Right atrium auricular region (tissue), 2 donors: ENCODE measurements at regions not wholly inside any gene's neighbourhood (a gene's known extent, or its start where the extent isn't known, plus 50 kb on each side); places are given as distances from the start of the nearest gene placed in this dataset.

Experiments
- DNase-seq: peaks from one replicate; pipeline ENCODE4 v3.0.0-alpha.2; 2019; ENCODE audit warnings: low spot score
- H3K27ac ChIP-seq, 2 donors: fragments of 200-600 bp; sonication (generic); 1 replicate in 1 of 2; 2 replicates in 1 of 2; pipeline ENCODE4 v1.5.1; 2016 to 2019
- H3K27me3 ChIP-seq, 2 donors: fragments of 200-600 bp; sonication (generic); one replicate each; pipeline versions ENCODE4 v1.5.1 to v1.6.0; 2017 to 2019
- H3K36me3 ChIP-seq: fragments of 200-600 bp; sonication (generic); one replicate; pipeline ENCODE4 v1.5.1; 2016
- H3K4me1 ChIP-seq, 2 donors: fragments of 200-600 bp; sonication (generic); one replicate each; pipeline versions ENCODE4 v1.5.1 to v1.6.0; 2017 to 2019
- H3K4me3 ChIP-seq, 2 donors: fragments of 200-600 bp; sonication (generic); 1 replicate in 1 of 2; 2 replicates in 1 of 2; pipeline ENCODE4 v1.5.1; 2017 to 2019; ENCODE audit warnings: mild to moderate bottlenecking in 1 of 2, moderate library complexity in 1 of 2
- H3K9me3 ChIP-seq, 2 donors: fragments of 200-600 bp; sonication (generic); one replicate each; pipeline ENCODE4 v1.5.1; 2019
- TF ChIP-seq, protein P1 (sequence below), 2 donors: fragments of 200-600 bp; sonication (generic); IDR thresholded peaks; one replicate each; pipeline ENCODE4 v1.5.1; 2019; ENCODE audit warnings: antibody characterized with exemption in 2 of 2

DNA sequence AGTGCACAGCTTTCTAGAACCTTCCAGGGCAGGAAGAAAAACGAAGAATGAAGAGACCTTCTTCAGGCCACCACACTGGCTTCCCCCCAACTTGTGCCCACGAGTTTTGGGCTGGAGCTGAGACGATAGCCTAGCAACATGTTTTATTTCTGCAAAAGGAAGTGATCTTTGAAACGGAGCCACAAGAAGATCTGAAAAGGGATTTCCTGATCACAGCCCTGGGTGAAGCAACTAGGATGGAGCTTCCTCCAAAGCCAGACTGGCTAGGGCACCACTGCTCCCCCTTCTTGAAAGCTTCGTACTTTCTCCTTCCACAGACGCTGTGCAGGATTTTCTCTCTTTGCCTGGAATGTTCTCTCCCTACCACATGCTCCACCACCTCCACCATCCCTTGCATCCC lies 418.3 kb downstream of the MED13L start:
- H3K27me3 ChIP-seq, result no peaks in the 10 kb centered on the region
- no peaks in the 10 kb centered on the region for H3K9me3 ChIP-seq
- TF ChIP-seq, protein P1, sequence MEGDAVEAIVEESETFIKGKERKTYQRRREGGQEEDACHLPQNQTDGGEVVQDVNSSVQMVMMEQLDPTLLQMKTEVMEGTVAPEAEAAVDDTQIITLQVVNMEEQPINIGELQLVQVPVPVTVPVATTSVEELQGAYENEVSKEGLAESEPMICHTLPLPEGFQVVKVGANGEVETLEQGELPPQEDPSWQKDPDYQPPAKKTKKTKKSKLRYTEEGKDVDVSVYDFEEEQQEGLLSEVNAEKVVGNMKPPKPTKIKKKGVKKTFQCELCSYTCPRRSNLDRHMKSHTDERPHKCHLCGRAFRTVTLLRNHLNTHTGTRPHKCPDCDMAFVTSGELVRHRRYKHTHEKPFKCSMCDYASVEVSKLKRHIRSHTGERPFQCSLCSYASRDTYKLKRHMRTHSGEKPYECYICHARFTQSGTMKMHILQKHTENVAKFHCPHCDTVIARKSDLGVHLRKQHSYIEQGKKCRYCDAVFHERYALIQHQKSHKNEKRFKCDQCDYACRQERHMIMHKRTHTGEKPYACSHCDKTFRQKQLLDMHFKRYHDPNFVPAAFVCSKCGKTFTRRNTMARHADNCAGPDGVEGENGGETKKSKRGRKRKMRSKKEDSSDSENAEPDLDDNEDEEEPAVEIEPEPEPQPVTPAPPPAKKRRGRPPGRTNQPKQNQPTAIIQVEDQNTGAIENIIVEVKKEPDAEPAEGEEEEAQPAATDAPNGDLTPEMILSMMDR (IDR thresholded peaks at IDR 0.05), result no peak
- DNase-seq, result no peak
- no peak overlapping the region for H3K4me3 ChIP-seq
- peaks cover 0 to 13% of the 10 kb centered on the region in 2 donors for H3K4me1 ChIP-seq
- no peak overlapping the region for H3K27ac ChIP-seq
- no peaks in the 10 kb centered on the region for H3K36me3 ChIP-seq

DNA sequence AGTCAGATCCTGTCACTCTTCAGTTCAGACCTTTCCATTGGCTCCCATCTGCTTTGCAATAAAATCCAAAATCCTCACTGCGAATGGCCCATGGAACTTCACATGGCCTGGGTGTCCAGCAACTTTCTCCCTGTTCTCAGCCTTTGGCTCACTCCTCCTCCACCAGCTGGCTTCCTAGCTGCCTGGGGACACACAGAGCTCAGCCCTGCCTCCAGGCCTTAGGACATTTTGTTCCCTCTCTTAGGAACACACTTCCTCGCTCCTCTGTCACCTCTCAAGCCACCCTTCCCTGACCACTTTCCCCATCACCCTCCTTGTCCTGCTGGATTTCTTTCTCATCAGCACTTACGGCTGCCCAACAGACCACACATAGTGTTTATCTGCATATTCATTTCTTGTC lies 419.6 kb downstream of the MED13L start:
- TF ChIP-seq, protein P1 (IDR thresholded peaks at IDR 0.05), result no peak
- Histone ChIP-seq H3K36me3 (no peaks in the 10 kb centered on the region), H3K27me3 (no peaks in the 10 kb centered on the region), H3K4me1 (peaks cover 0 to 13% of the 10 kb centered on the region in 2 donors), H3K4me3 (no peak overlapping the region), H3K27ac (no peak overlapping the region), H3K9me3 (no peaks in the 10 kb centered on the region)
- no peak for DNase-seq

GRCh38 chr12:115857160-115857920 lies 420.2 kb downstream of the MED13L start:
- H3K27me3 ChIP-seq, result no peaks in the 10 kb centered on the region
- H3K4me3 ChIP-seq, result no peak overlapping the region
- H3K36me3 ChIP-seq, result no peaks in the 10 kb centered on the region
- TF ChIP-seq, protein P1 (IDR thresholded peaks at IDR 0.05), result no peak
- peaks cover 0 to 13% of the 10 kb centered on the region in 2 donors for H3K4me1 ChIP-seq
- no peak overlapping the region for H3K27ac ChIP-seq
- H3K9me3 ChIP-seq, result no peaks in the 10 kb centered on the region
- DNase-seq, result no peak

DNA sequence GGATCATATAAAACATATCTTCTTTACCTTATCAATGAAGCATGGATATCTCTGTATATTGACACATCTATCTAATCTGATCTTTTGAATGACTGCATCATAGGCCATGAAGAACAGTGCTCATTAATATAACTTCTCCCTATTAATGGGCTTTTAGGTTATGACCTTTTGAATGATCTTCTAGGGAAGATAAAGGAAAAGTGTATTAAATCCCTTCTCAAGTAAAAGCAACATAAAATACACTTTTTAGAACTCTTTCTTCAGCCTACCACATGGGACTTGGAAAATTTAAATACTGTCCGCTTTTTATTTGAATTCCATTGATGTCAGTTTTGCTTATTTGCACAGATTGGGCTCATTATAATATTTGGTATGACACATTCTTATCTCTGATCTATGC lies 425.4 kb downstream of the MED13L start:
- TF ChIP-seq, protein P1 (IDR thresholded peaks at IDR 0.05), result no peak

DNA sequence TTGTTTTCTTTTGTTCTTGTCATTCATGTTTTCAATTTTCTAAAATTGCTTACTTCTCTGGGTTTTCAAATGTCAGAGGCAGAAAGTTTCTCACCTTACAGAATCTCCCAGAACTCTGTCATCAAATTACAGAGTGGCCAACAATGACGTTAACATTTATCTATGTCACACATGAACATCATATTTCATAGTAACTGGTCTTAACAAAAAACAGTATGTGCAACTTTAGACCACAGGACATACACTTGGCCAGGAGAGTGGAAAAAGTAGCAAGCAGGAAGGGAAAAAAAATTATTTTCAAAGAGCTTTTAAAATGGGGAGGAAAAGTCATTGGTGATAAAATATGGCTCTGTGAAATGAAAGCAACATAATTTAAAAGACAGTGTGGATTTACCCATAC lies 426.5 kb downstream of the MED13L start:
- TF ChIP-seq, protein P1 (IDR thresholded peaks at IDR 0.05), result no peak
- Histone ChIP-seq H3K4me1 (no peaks in the 10 kb centered on the region), H3K27me3 (no peaks in the 10 kb centered on the region), H3K9me3 (peaks cover 0 to 12% of the 10 kb centered on the region in 2 donors), H3K27ac (no peak overlapping the region), H3K36me3 (no peaks in the 10 kb centered on the region), H3K4me3 (no peak overlapping the region)
- no peak for DNase-seq

More for the DNA sequence above, 425.4 kb downstream of the MED13L start:
- no peaks in the 10 kb centered on the region for H3K27me3 ChIP-seq
- no peak overlapping the region for H3K27ac ChIP-seq
- no peaks in the 10 kb centered on the region for H3K4me1 ChIP-seq
- no peak overlapping the region for H3K4me3 ChIP-seq
- H3K36me3 ChIP-seq, result no peaks in the 10 kb centered on the region
- H3K9me3 ChIP-seq, result peaks cover 0 to 12% of the 10 kb centered on the region in 2 donors
- DNase-seq, result no peak
